B cell (primary cell): ENCODE measurements at regions not wholly inside any gene's neighbourhood (a gene's known extent, or its start where the extent isn't known, plus 50 kb on each side); places are given as distances from the start of the nearest gene placed in this dataset.

Experiments used
- ATAC-seq: fragments of 200-7000 bp; cut with Tn5 transposase; one replicate; pipeline ENCODE4 v1.10.0; 2021; ENCODE audit warnings: low read depth, mild to moderate bottlenecking, moderate number of reproducible peaks, moderate library complexity
- CTCF ChIA-PET: fragments of 350-600 bp; sonication (Branson Sonifier 250); formaldehyde crosslinking; loops from one replicate; lab custom pipeline; 2021; ENCODE audit warnings: antibody characterized with exemption, inconsistent platforms; lab: Charles Lee
- POLR2A ChIA-PET: fragments of 350-600 bp; sonication (Branson Sonifier 250); formaldehyde crosslinking; loops from one replicate; lab custom pipeline; 2021; ENCODE audit warnings: antibody characterized with exemption; lab: Charles Lee
- DNase-seq: peaks from one replicate; pipeline ENCODE4 v3.0.0; 2013
- H2AFZ ChIP-seq: 2 replicates; pipeline ENCODE4 v1.6.1; 2012; ENCODE audit warnings: mild to moderate bottlenecking, low read depth, low read length; ENCODE audit not compliant: insufficient read depth, poor library complexity, severe bottlenecking
- H3K27ac ChIP-seq, 2 donors: 1 replicate in 1 of 2; 2 replicates in 1 of 2; pipeline ENCODE4 v1.5.1; 2012 to 2013; ENCODE audit warnings: low read length in 2 of 2, mild to moderate bottlenecking in 2 of 2, moderate library complexity in 1 of 2
- H3K27me3 ChIP-seq, 4 experiments: fragments of 200-600 bp in 1 of 4; sonication (generic) in 1 of 4; replicated peaks in 1 of 4; 1 replicate in 2 of 4; 2 replicates in 2 of 4; pipeline versions ENCODE4 v1.6.1 to v1.7.0; 2013 to 2016; ENCODE audit warnings: low read length in 3 of 4, mild to moderate bottlenecking in 2 of 4, mixed read lengths in 1 of 4, moderate library complexity in 1 of 4; ENCODE audit not compliant: insufficient read depth in 4 of 4, control insufficient read depth in 3 of 4; ENCODE audit errors: control extremely low read depth in 1 of 4
- H3K36me3 ChIP-seq, 2 experiments: replicated peaks in 1 of 2; 1 replicate in 1 of 2; 2 replicates in 1 of 2; pipeline versions ENCODE4 v1.6.1 to v1.7.1; 2013; ENCODE audit warnings: low read length in 1 of 2; ENCODE audit not compliant: insufficient read depth in 2 of 2, control insufficient read depth in 1 of 2; ENCODE audit errors: control extremely low read depth in 1 of 2, extremely low read depth in 1 of 2
- H3K4me1 ChIP-seq, 2 donors: fragments of 200-600 bp in 1 of 2; sonication (generic) in 1 of 2; 1 replicate in 1 of 2; 2 replicates in 1 of 2; pipeline versions ENCODE4 v1.5.1 to v1.6.1; 2013 to 2017; ENCODE audit warnings: low read length in 2 of 2; ENCODE audit not compliant: control insufficient read depth in 2 of 2, insufficient read depth in 2 of 2
- H3K4me2 ChIP-seq: replicated peaks from 2 replicates; pipeline ENCODE3; 2012; ENCODE audit warnings: mild to moderate bottlenecking, low read depth, low read length; ENCODE audit not compliant: poor library complexity, severe bottlenecking
- H3K4me3 ChIP-seq, 5 experiments: fragments of 200-600 bp in 1 of 5; sonication (generic) in 1 of 5; 1 replicate in 3 of 5; 2 replicates in 2 of 5; pipeline versions ENCODE4 v1.5.1 to v1.7.0; 2011 to 2016; ENCODE audit warnings: low read length in 4 of 5, mild to moderate bottlenecking in 4 of 5, low read depth in 2 of 5, control low read depth in 1 of 5, moderate library complexity in 1 of 5; ENCODE audit not compliant: insufficient read depth in 1 of 5; ENCODE audit errors: control extremely low read depth in 1 of 5, extremely low read depth in 1 of 5
- H3K79me2 ChIP-seq: fragments of 200-600 bp; sonication (generic); one replicate; pipeline ENCODE4 v1.6.0; 2016; ENCODE audit warnings: low read length; ENCODE audit not compliant: control insufficient read depth, insufficient read depth
- H3K9ac ChIP-seq: fragments of 200-600 bp; sonication (generic); 2 replicates; pipeline ENCODE4 v1.6.1; 2017; ENCODE audit warnings: mild to moderate bottlenecking, low read length, moderate library complexity
- H3K9me3 ChIP-seq, 3 donors: one replicate each; pipeline versions ENCODE4 v1.6.1 to v1.7.1; 2013; ENCODE audit warnings: low read length in 2 of 3; ENCODE audit not compliant: control insufficient read depth in 2 of 3, insufficient read depth in 1 of 3; ENCODE audit errors: control extremely low read depth in 1 of 3
- H4K20me1 ChIP-seq: 2 replicates; pipeline ENCODE4 v1.6.0; 2012; ENCODE audit warnings: mild to moderate bottlenecking, low read length; ENCODE audit not compliant: insufficient read depth, control insufficient read depth, poor library complexity, severe bottlenecking
- H3K27ac Mint-ChIP-seq: one replicate; pipeline ENCODE4 v1.8.0; 2021; ENCODE audit warnings: mixed read lengths
- H3K27me3 Mint-ChIP-seq: one replicate; pipeline ENCODE4 v1.8.0; 2021; ENCODE audit warnings: mixed read lengths
- H3K4me1 Mint-ChIP-seq: one replicate; pipeline ENCODE4 v1.8.0; 2021; ENCODE audit warnings: mixed read lengths
- H3K4me3 Mint-ChIP-seq: one replicate; pipeline ENCODE4 v1.8.0; 2021; ENCODE audit warnings: mixed read lengths
- H3K9me3 Mint-ChIP-seq: one replicate; pipeline ENCODE4 v1.8.0; 2022; ENCODE audit warnings: mixed read lengths; ENCODE audit not compliant: insufficient read depth
- CTCF ChIP-seq: fragments of 200-600 bp; IDR thresholded peaks from one replicate; pipeline ENCODE4 v1.8.0; 2022; ENCODE audit warnings: antibody characterized with exemption, mild to moderate bottlenecking
- EZH2 ChIP-seq: IDR thresholded peaks from 2 replicates; pipeline ENCODE4 v1.6.1; 2012; ENCODE audit warnings: borderline replicate concordance, low read depth, mild to moderate bottlenecking, moderate library complexity, low read length; ENCODE audit not compliant: insufficient read depth, poor library complexity, severe bottlenecking
- WGBS: methylation state at CpG from one replicate; pipeline ENCODE4 v1.1.5; 2013; ENCODE audit warnings: missing lambda C conversion rate; ENCODE audit not compliant: insufficient coverage; 5-methylcytosine and 5-hydroxymethylcytosine counted together
- intact Hi-C: fragments of 100-400 bp; cut with micrococcal nuclease; formaldehyde crosslinking; loops from one replicate; pipeline ENCODE4 v1.10.0; 2022

- no peaks in the 10 kb centered on the region for H3K79me2 ChIP-seq
- ChIA-PET CTCF (no interaction called here), POLR2A (no interaction called here)
- no peaks in the 10 kb centered on the region for H3K27me3 Mint-ChIP-seq
- H3K36me3 ChIP-seq: no peaks in the 10 kb centered on the region
- intact Hi-C loops: no loop called here
- H3K27ac ChIP-seq: no peak overlapping the region
- H3K4me1 ChIP-seq: no peaks in the 10 kb centered on the region
- WGBS: no CpG with 5 or more reads among the region's 1 CpG
- H3K27ac Mint-ChIP-seq: no peak overlapping the region
- no peaks in the 10 kb centered on the region for H3K9me3 Mint-ChIP-seq
- no peaks in the 10 kb centered on the region for H4K20me1 ChIP-seq
- H3K4me2 ChIP-seq: no peak overlapping the region
- H3K4me1 Mint-ChIP-seq: no peaks in the 10 kb centered on the region
- no peak for DNase-seq
- no peak overlapping the region for H3K4me3 Mint-ChIP-seq
- no peak overlapping the region for H3K9ac ChIP-seq
- no peak overlapping the region for H2AFZ ChIP-seq
- no peaks in the 10 kb centered on the region for H3K27me3 ChIP-seq
- no peaks in the 10 kb centered on the region for H3K9me3 ChIP-seq
- TF ChIP-seq CTCF (no peak), EZH2 (no peak)
- H3K4me3 ChIP-seq: no peak overlapping the region
- no peak for ATAC-seq
Measured at GRCh38 chr1:189275796-189276195, 1201.9 kb downstream of the BRINP3 start.

GRCh38 chr1:189289346-189289745 is 1188.3 kb downstream of the BRINP3 start:
- ChIA-PET POLR2A (no interaction called here), CTCF (no interaction called here)
- H3K4me1 Mint-ChIP-seq: no peaks in the 10 kb centered on the region
- H3K4me1 ChIP-seq: no peaks in the 10 kb centered on the region
- no peak overlapping the region for H3K4me3 ChIP-seq
- peaks cover 10% of the 10 kb centered on the region for H3K9me3 Mint-ChIP-seq
- no peaks in the 10 kb centered on the region for H3K9me3 ChIP-seq
- H3K27ac Mint-ChIP-seq: no peak overlapping the region
- no peaks in the 10 kb centered on the region for H4K20me1 ChIP-seq
- WGBS: 90% methylated on average over 2 of the region's 3 CpGs
- no peak overlapping the region for H3K27ac ChIP-seq
- H3K9ac ChIP-seq: no peak overlapping the region
- TF ChIP-seq EZH2 (no peak), CTCF (no peak)
- H3K79me2 ChIP-seq: no peaks in the 10 kb centered on the region
- no peak for DNase-seq
- no peak overlapping the region for H2AFZ ChIP-seq
- H3K36me3 ChIP-seq: no peaks in the 10 kb centered on the region
- no peak for ATAC-seq
- no peaks in the 10 kb centered on the region for H3K27me3 ChIP-seq
- H3K4me3 Mint-ChIP-seq: no peak overlapping the region
- no peaks in the 10 kb centered on the region for H3K27me3 Mint-ChIP-seq
- intact Hi-C loops: no loop called here
- no peak overlapping the region for H3K4me2 ChIP-seq
